DOHH2 (cell line): ENCODE measurements at regions not wholly inside any gene's neighbourhood (a gene's known extent, or its start where the extent isn't known, plus 50 kb on each side); places are given as distances from the start of the nearest gene placed in this dataset.

ENCODE experiments used
- CTCF ChIP-seq: fragments of 200-600 bp; sonication (generic); IDR thresholded peaks from one replicate; pipeline ENCODE4 v1.5.1; 2014; ENCODE audit warnings: antibody characterized with exemption, mild to moderate bottlenecking, low read depth, low read length; ENCODE audit not compliant: poor library complexity, severe bottlenecking
- EZH2phosphoT487 ChIP-seq: fragments of 200-600 bp; sonication (generic); IDR thresholded peaks from 2 replicates; pipeline ENCODE4 v1.6.1; 2017; ENCODE audit warnings: borderline replicate concordance, mild to moderate bottlenecking, antibody characterized with exemption, low read length, moderate library complexity, mixed read lengths

- TF ChIP-seq CTCF: no peak
- no peak for TF ChIP-seq EZH2phosphoT487
Observed at GRCh38 chr14:23801766-23802165, 151.8 kb upstream of the DHRS4 start.
